Cerebellar nuclear complex (tissue), 1 donor: ENCODE measurements at regions not wholly inside any gene's neighbourhood (a gene's known extent, or its start where the extent isn't known, plus 50 kb on each side); places are given as distances from the start of the nearest gene placed in this dataset.

ENCODE experiments used
- DNase-seq, 2 experiments: peaks; one replicate each; lab custom pipeline; 2025; lab: John Stamatoyannopoulos, UW

- no peak for DNase-seq
Measured at GRCh38 chr1:96361961-96362360, 359.6 kb upstream of the PTBP2 start.

GRCh38 chr1:96362623-96363022 is 359.0 kb upstream of the PTBP2 start:
- no peak for DNase-seq

GRCh38 chr1:96363826-96364225 is 357.8 kb upstream of the PTBP2 start:
- DNase-seq = no peak

GRCh38 chr1:96364576-96364975 is 357.0 kb upstream of the PTBP2 start:
- no peak for DNase-seq

GRCh38 chr1:96365076-96365475 is 356.5 kb upstream of the PTBP2 start:
- no peak for DNase-seq

GRCh38 chr1:96365596-96366390 is 355.8 kb upstream of the PTBP2 start:
- DNase-seq = no peak

- DNase-seq = no peak
Measured at GRCh38 chr1:96366516-96366915, 355.1 kb upstream of the PTBP2 start.

- DNase-seq = no peak
Measured at GRCh38 chr1:96367791-96368190, 353.8 kb upstream of the PTBP2 start.

- DNase-seq = no peak
Measured at GRCh38 chr1:96370757-96371156, 350.8 kb upstream of the PTBP2 start.

- DNase-seq = no peak
Measured at GRCh38 chr1:96372881-96373280, 348.7 kb upstream of the PTBP2 start.

GRCh38 chr1:96374076-96374762 is 347.4 kb upstream of the PTBP2 start:
- DNase-seq = no peak

- no peak for DNase-seq
Measured at GRCh38 chr1:96376846-96377245, 344.7 kb upstream of the PTBP2 start.

- no peak for DNase-seq
Measured at GRCh38 chr1:96384611-96385010, 337.0 kb upstream of the PTBP2 start.

- no peak for DNase-seq
Measured at GRCh38 chr1:96387785-96388184, 333.8 kb upstream of the PTBP2 start.

GRCh38 chr1:96388421-96389310 is 332.9 kb upstream of the PTBP2 start:
- DNase-seq = no peak

- DNase-seq = no peak
Measured at GRCh38 chr1:96400089-96400488, 321.5 kb upstream of the PTBP2 start.

- no peak for DNase-seq
Measured at GRCh38 chr1:96409087-96409486, 312.5 kb upstream of the PTBP2 start.

GRCh38 chr1:96409689-96410088 is 311.9 kb upstream of the PTBP2 start:
- no peak for DNase-seq

- DNase-seq = no peak
Measured at GRCh38 chr1:96411006-96411405, 310.6 kb upstream of the PTBP2 start.

GRCh38 chr1:96414598-96414997 is 307.0 kb upstream of the PTBP2 start:
- no peak for DNase-seq

- DNase-seq = no peak
Measured at GRCh38 chr1:96416111-96416595, 305.4 kb upstream of the PTBP2 start.

- no peak for DNase-seq
Measured at GRCh38 chr1:96416701-96417444, 304.7 kb upstream of the PTBP2 start.
